H1 (cell line): ENCODE measurements at regions not wholly inside any gene's neighbourhood (a gene's known extent, or its start where the extent isn't known, plus 50 kb on each side); places are given as distances from the start of the nearest gene placed in this dataset.

Source experiments
- ASH2L ChIP-seq: fragments of 200-600, 300-600 bp; sonication (generic); IDR thresholded peaks from one replicate; pipeline ENCODE4 v1.7.1; 2017; ENCODE audit warnings: low read length
- BRCA1 ChIP-seq: IDR thresholded peaks from 2 replicates; pipeline ENCODE4 v1.6.1; 2012; ENCODE audit warnings: low read depth, low read length, improper control_type of control experiment
- CEBPB ChIP-seq: IDR thresholded peaks from 2 replicates; pipeline ENCODE4 v1.6.1; 2012; ENCODE audit warnings: low read depth, low read length
- CTCF ChIP-seq, 3 experiments: IDR thresholded peaks; 1 replicate in 2 of 3; 2 replicates in 1 of 3; pipeline versions ENCODE4 v1.5.1 to v1.6.1; 2011; ENCODE audit warnings: low read length in 3 of 3, mild to moderate bottlenecking in 3 of 3, inconsistent platforms in 2 of 3, low read depth in 1 of 3, moderate library complexity in 1 of 3; ENCODE audit not compliant: insufficient read depth in 1 of 3; ENCODE audit errors: control extremely low read depth in 1 of 3
- EZH2 ChIP-seq: fragments of 200-600 bp; sonication (generic); IDR thresholded peaks from 2 replicates; pipeline ENCODE4 v1.7.1; 2012; ENCODE audit warnings: low read depth, mild to moderate bottlenecking, moderate library complexity, low read length, inconsistent platforms; ENCODE audit not compliant: severe bottlenecking
- HDAC6 ChIP-seq: IDR thresholded peaks from one replicate; pipeline ENCODE4 v1.7.1; 2012; ENCODE audit warnings: low read depth, mild to moderate bottlenecking, inconsistent platforms, low read length, moderate library complexity
- JUN ChIP-seq: IDR thresholded peaks from 2 replicates; pipeline ENCODE4 v1.6.1; 2011; ENCODE audit warnings: low read depth, mild to moderate bottlenecking, improper control_type of control experiment, low read length
- MAX ChIP-seq: IDR thresholded peaks from 2 replicates; pipeline ENCODE4 v1.6.1; 2012; ENCODE audit warnings: inconsistent platforms
- NANOG ChIP-seq: IDR thresholded peaks from 2 replicates; pipeline ENCODE4 v1.6.1; 2011; ENCODE audit warnings: low read length, low read depth, mild to moderate bottlenecking, inconsistent platforms; ENCODE audit not compliant: insufficient read depth, poor library complexity, severe bottlenecking
- NRF1 ChIP-seq: IDR thresholded peaks from 2 replicates; pipeline ENCODE4 v1.6.1; 2011; ENCODE audit warnings: mild to moderate bottlenecking, low read depth, low read length, improper control_type of control experiment
- POLR2A ChIP-seq, 2 experiments: IDR thresholded peaks; 1 replicate in 1 of 2; 2 replicates in 1 of 2; pipeline ENCODE4 v1.6.1; 2011; ENCODE audit warnings: low read depth in 2 of 2, low read length in 2 of 2, mild to moderate bottlenecking in 2 of 2; ENCODE audit errors: control extremely low read depth in 1 of 2
- TEAD4 ChIP-seq: IDR thresholded peaks from 2 replicates; pipeline ENCODE4 v1.6.1; 2012; ENCODE audit warnings: low read depth, low read length, inconsistent platforms, mixed read lengths
- YY1 ChIP-seq: IDR thresholded peaks from 2 replicates; pipeline ENCODE4 v1.6.1; 2011; ENCODE audit warnings: low read depth, mild to moderate bottlenecking, low read length

GRCh38 chrX:103440621-103441020 is 64.3 kb downstream of the BEX3 start:
- no peak for TF ChIP-seq TEAD4
- TF ChIP-seq CEBPB = no peak
- no peak for TF ChIP-seq YY1
- no peak for TF ChIP-seq JUN
- no peak for TF ChIP-seq POLR2A (IDR thresholded peaks at IDR 0.05; ENCODE audit: control extremely low read depth in 1 of 2, low read depth in 2 of 2, low read length in 2 of 2)
- TF ChIP-seq NANOG = no peak
- no peak for TF ChIP-seq MAX
- no peak for TF ChIP-seq CTCF (IDR thresholded peaks at IDR 0.05; ENCODE audit: control extremely low read depth in 1 of 3, insufficient read depth in 1 of 3, low read depth in 1 of 3, low read length in 3 of 3)
- TF ChIP-seq BRCA1 = no peak
- no peak for TF ChIP-seq ASH2L
- TF ChIP-seq EZH2 = no peak
- no peak for TF ChIP-seq HDAC6
- TF ChIP-seq NRF1 = no peak
